Tibial nerve (tissue), 4 donors: ENCODE measurements at regions not wholly inside any gene's neighbourhood (a gene's known extent, or its start where the extent isn't known, plus 50 kb on each side); places are given as distances from the start of the nearest gene placed in this dataset.

Experiments used
- CTCF ChIP-seq, 5 experiments: fragments of 200-600 bp in 3 of 5; fragments of 450-650 bp in 2 of 5; sonication (generic) in 3 of 5; IDR thresholded peaks; one replicate each; pipeline ENCODE4 v1.5.1; 2016 to 2019; ENCODE audit warnings: antibody characterized with exemption in 5 of 5, mild to moderate bottlenecking in 3 of 5, moderate library complexity in 2 of 5
- EP300 ChIP-seq, 2 donors: sonication (generic); formaldehyde crosslinking; IDR thresholded peaks; one replicate each; pipeline ENCODE4 v1.6.1; 2017; ENCODE audit warnings: antibody characterized with exemption in 2 of 2, mild to moderate bottlenecking in 1 of 2
- POLR2A ChIP-seq, 2 donors: fragments of 450-650 bp; IDR thresholded peaks; one replicate each; pipeline ENCODE4 v1.6.1; 2017; ENCODE audit warnings: antibody characterized with exemption in 2 of 2, mild to moderate bottlenecking in 2 of 2, moderate library complexity in 2 of 2

- TF ChIP-seq CTCF (IDR thresholded peaks at IDR 0.05) (no peak), POLR2A (IDR thresholded peaks at IDR 0.05) (no peak), EP300 (IDR thresholded peaks at IDR 0.05) (no peak)
These were observed 789.4 kb downstream of the STPG2 start for GRCh38 chr4:97353876-97354275.
